ENCODE measurements at regions not wholly inside any gene's neighbourhood (a gene's known extent, or its start where the extent isn't known, plus 50 kb on each side); places are given as distances from the start of the nearest gene placed in this dataset.

DNA sequence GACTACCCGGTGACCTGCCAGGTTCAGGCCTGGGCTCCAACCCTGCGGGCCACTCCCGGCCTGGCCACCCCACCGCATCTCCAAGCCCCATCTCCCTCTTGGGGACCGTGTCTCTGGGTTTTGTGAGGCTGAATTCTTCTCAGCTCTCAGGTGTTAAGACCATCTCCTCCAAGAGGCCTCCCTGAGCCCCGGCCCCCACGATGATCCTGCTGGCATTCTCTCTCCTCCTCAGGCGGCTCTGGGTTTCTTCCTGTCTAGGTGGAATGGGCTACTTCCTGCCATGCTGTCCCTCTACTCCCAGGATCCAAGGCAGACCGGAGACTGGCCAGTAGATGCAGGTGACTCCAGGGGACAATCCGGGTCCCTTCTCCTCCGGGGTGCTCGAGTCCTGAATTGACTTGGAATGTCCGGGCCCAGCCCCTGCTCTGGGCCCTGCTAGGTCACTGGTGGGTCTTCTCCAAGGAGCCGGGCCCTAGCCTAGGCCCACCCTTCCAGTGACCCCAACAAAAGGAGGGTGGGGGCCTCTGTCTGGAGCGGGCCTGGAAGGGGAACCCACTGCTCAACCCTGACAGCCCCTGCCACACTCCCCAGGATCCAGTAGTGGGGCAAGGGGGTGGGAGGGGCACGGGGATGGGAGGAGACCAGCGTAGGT is 219.8 kb downstream of the C9orf50 start:
- DNase-seq (ENCODE audit: low spot score), result no peak

DNA sequence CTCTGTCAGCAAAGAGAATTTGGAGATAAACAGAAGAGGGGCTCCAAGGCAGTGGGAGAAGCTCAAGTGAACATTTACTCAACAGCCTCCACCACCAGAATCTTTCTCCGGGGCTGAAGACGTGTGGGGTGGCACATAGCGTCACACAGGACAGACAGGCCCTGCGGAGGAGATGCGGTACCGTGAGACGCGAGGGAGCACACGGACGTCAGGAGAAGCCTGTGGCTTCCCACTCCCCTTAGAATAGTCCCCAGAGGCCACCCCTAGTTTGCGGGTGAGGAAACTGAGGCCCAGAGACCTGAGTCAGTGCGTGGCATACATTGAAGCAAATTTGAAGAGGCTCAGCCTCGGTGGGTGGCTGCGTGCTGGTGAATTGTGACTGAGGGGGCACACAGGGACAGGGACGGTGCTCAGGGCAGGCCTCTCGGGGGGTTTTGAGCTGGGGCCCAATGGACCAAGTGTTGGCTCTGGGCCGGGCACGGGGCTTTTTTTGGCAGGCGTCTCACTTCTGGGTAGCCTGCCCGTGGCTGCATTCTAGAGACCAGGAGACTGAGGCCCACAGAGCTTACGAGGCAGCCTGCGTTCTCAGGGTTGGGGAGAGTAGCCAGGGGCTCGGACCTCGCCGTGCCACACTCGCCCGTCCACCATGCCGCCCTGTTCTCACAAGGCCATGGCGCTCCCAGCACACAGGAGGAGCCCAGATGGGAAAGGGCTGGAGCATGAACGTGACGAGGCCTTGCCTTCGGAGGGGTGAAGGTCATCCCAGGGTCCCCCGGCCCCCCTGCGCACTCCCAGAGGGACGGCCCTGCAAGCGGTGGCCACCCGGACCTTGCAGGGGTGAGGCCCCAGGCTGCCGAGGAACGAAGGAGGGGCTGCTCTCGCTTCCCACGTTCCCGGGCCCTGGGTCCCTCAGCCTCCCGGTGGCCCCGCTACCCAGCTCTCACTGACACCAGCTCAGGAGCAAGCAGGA is 220.6 kb downstream of the C9orf50 start:
- no peak for DNase-seq (ENCODE audit: low spot score)

DNA sequence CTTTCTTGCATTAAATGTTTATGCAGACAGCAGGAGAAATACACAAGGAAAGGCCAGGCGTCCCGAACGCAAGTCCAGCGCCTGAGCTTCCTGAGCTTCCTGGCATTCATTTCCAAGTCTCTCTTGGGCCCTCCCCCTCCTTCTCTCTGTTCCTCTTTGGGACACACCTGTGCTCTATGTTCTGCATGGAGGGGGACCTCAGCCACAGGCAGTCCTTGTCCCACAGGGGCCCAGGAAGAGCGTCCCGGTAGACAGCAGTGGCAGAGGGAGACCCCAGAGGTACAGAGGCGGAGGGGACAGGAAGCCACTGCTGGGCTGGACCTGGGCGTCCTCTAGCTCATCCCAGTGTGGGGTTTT is 221.3 kb downstream of the C9orf50 start:
- no peak for DNase-seq (ENCODE audit: low spot score)

DNA sequence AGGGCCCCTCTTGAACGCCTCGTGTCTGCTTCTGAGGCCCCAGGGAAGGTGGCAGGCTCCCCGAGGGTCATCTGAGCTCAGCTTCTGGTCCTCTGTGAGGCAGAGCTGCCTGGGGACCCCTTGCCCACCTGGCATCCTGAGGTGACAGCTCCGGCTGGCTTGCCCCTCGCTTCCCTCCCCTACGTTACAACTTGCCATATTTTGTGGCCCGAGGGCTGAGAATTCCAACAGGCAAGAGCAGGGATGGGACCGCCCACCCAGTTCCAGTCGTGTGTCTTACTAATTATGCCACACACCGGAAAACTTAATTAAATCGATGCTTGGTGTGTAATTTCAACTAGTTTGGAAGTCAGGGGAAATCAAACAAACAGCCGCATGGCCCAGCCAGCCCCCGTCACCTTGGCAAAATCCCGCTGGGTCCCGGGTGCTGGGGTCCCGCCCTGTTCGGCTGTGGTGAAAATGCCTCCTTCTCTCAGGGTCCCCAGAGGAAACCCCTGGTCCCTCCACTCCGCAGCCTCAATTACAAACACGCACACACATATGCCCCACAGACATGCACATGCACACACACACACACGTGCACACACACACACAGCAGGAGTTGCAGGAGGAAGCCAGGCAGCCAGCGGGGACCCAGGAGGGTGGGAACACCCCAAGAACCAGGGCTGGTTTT is 221.0 kb upstream of the IER5L start:
- DNase-seq (ENCODE audit: low spot score), result no peak

DNA sequence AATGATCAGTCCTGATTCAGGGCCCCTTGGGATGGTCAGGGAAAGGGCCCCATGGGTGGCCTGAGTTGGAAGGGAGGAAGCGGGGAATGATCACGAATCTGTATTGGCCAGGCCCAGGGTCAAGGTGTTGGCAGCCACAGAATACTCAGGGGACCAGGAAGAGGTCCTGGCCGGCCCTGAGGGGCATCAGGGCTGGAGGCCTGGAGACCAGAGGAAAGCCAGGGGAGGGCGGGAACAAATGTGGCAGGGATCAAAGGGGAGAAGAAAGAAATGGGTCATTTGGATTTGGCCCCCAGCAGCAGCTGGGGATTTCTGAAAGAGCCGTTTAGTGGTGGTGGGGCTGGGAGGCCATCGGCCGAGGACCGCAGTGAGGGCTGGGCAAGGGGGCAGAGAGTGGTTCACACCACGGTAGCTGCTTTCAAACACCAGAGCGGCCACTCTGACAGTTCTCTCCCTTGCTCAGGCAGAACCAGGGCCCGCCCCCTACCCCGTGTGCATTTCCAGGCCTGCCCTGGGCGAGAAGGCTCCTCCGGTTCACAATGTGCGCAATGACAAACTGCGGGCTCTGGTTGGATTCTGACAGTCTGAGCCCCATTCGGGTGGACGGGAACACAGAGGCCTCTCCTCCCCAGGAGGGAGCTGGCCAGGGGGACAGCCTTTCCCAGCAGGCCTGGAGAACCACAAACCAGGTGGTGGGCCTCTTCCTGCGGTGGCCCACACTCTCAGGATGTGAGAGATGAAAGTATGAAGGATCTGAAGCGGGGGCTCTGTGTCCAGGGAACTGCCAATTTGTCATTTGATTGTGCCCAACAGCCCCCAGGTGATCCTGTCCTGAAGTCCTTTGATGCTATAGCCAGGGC is 220.3 kb upstream of the IER5L start:
- DNase-seq (ENCODE audit: low spot score), result no peak

DNA sequence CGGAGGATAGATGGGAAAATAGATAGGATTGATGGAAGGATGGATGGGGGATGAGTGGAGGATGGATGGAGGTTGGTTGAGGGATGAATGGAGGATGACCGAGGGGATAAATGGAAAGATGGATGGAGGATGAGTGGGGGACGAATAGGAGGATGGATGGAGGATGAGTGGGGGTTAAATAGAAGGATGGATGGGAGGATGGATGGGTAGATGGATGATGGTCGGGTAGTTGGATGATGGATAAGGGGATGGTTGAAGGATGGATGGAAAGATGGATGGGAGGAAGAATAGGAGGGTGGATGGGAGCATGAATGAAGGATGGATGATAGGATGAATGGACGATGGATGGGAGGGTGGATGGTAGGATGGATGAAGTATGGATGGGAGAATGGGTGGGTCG is 219.3 kb upstream of the IER5L start:
- DNase-seq (ENCODE audit: low spot score), result no peak

DNA sequence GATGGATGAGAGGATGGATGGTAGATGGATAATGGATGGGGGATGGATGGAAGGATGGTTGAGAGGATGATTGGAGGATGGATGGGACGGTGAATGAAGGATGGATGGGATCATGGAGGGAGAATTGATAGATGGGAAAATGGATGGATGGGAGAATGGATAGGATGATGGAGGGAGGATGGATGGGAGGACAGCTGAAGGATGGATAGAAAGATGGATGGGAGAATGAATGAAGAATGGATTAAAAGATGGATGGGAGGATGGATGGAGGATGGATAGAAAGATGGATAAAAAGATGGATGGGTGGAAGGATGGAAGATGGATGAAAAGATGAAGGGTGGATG is 218.3 kb upstream of the IER5L start:
- DNase-seq (ENCODE audit: low spot score), result no peak

DNA sequence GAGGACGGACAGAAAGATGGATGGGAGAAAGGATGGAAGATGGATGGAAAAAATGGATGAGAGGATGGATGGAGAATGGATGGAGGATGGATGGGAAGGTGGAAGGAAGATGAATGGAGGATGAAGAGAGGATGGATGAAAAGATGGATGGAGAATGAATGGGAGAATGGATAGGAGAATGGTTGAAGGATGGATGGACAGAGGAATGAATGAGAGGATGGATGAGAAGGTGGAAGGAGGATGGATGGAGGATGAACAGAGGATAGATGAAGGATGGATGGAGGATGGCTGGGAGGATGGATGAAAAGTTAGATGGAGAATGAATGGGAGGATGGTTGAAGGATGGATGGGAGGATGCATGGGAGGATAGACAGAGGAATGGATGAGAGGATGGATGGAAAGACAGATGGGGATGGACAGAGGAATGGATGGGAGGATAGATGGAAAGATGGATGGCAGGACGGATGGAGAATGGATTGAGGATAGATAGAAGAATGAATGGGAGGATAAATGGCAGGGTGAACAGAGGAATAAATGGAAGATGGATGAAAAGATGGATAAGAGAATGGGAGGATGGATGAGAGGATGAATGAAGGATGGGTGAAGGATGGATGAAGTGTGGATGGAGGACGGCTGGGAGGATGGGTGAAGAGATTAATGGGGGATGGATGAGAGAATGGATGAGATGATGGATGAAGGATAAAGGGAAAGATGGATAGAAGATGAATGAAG is 217.7 kb upstream of the IER5L start:
- DNase-seq (ENCODE audit: low spot score), result no peak

DNA sequence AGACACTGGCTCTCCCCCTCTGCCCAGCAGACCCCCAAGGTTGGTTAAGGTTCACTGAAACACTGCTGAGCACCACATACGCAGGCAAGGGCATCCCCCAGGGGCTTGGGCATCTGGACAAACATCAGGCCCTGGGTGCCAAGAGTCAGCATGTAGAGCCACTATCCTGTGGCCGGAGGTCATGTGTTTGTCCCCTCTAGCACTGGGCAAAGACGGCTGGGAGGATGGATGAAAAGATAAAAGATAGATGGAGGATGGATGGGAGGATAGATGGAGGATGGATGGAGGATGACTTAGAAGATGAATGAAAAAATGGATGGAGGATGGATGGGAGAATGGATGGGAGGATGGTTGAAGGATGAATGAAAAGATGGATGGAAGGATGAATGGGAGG is 216.8 kb upstream of the IER5L start:
- no peak for DNase-seq (ENCODE audit: low spot score)

DNA sequence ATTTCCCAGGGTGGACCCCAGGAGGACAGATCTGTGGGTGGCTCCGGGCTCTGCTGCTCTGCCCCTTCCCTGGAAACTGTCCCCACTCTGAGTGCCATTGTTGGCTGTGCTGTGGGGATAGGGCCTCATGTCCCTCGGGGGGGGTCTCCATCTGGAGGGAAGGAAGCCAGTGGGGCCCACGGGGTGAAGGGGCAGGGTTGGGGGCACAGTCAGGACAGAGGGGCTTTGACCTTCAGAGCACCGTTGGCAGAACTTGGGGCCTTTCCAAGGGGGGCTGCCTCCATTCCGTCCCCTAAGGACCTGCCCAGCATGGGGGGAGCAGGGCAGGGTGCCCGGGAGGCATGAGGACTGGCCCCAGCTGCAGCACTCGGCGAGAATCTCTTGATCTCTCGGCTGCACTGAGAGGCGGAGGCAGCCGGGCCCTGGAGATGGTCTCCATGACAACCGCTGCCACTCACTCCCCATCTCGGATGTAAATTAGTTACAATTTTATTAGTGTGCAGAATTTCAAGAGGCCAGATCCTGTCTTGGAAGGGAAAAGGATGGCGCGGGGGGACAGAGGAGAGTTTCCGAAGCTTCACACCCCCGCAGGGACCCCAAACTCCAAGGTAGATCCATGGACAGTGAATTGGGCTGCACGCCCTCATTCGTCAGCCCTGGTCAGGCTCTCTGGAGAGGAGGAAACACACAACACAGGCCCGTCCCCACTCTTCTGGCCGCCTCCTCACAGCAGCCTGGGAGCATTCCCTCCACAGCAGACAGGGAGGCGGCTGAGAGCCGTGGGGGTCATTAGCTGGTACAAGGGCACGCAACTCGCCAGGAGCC is 216.2 kb upstream of the IER5L start:
- DNase-seq (ENCODE audit: low spot score), result no peak

DNA sequence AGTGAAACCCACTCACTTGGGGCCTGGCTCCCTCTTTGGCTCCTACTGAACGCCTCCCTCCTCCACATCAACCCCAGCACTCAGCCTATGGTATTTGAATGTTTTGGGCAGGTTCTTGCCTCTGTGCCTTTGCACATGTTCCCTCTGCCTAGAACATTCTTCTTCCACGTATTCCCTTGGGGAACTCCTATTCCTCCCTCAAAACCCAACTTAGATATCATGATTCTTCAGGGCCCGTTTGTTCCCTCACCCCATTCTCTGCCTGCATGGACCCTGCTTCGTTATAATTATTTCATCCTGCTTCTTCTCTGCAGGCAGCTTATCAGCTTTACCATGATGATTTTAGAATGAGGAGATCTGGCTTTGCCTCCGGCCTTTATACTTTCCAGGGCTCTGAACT is 215.0 kb upstream of the IER5L start:
- DNase-seq (ENCODE audit: low spot score), result no peak

DNA sequence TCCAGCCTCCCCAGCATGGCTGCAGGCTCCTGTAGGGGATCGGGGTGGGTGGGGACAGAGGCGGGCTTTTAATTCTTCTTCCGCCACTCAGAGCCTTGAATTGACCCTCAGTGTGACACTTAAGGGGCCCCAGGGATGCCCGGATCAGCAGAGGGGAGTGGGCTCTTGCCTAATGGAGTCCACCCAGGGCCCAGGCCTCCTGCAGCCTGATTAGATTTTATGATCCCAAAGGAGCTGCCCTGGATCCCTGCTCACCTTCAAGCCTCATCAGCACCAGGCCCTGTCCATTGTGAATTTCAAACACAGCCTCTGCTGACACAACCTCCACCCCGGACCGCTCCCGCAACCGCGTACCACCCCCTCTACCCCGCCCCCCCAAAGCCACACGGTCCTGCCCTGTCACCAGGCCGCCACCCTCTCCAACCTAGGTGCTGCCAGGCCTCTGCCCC is 214.1 kb upstream of the IER5L start:
- DNase-seq (ENCODE audit: low spot score), result no peak

DNA sequence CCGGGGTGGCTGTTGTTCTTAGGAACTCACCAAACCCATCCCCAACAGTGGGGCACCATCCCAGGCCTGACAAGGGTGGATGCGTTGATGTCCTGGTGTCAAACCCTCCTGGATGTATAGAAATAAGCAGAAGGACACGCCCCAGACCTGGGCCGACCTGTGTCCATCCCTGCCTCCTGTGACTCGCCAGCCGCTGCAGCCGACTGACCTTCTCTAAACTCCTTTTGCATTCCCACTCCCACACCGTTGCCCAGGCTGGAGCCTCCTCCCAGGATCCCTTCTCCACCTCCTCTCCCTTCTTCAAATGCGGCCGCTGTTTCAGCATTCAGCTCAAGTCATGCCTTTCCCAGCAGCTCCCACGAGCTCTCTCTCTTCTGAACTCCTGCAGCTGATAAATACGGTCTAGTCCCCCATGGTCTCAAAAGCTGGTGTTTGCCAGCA is 213.2 kb upstream of the IER5L start:
- DNase-seq (ENCODE audit: low spot score), result no peak

DNA sequence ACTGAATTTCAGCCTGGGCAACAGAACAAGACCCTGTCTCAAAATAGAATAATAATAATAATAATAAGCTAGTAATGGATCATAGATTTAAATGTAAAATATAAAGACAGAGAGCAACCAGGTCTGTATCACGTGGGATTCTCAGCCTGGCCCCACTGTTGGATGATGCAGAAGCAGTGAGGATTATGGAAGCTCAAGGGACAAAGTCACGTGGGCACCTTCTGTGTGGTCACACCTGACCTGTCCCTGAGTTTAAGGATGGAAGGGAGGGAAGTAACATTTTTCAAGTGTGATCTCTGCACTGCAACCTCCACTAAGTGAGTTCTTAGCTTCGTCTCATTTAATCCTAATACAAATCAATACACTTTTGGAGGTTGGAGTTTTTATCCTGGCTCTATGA is 212.5 kb upstream of the IER5L start:
- DNase-seq (ENCODE audit: low spot score), result no peak

DNA sequence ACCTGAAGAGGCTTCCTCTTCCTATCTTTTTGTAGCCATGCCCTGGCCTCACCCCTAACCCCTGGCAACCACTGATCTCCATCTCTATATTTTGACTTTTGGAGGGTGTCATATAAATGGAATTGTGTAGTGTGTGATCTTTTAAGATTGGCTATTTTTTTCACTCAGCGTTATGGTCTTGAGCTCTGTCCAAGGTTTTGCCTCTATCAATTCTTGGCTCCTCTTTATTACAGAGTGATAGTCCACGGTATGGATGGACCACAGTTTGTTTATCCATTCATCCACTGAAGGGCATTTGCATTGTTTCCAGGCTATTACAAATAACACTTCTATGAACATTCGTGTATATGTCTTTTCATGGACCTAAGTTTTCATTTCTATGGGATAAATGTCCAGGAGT is 209.8 kb upstream of the IER5L start:
- no peak for DNase-seq (ENCODE audit: low spot score)

DNA sequence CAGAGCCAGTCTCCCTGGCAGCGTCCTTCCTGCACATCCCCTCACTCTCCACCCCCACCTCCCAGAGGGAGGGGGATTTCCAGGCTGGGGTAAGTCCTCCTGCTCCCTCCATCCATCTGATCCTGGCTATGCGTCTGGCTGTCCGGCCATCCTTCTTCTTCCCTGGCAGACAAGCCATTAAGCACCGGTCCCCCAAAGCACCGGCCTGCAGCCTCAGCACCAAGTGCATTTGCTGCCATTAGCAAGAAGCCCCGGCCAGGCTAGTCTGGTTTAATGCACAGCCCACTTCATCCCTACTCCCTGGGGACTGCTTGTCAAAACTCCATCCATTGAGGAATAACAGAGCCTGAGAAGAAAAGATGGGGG is 208.7 kb upstream of the IER5L start:
- DNase-seq (ENCODE audit: low spot score), result no peak

DNA sequence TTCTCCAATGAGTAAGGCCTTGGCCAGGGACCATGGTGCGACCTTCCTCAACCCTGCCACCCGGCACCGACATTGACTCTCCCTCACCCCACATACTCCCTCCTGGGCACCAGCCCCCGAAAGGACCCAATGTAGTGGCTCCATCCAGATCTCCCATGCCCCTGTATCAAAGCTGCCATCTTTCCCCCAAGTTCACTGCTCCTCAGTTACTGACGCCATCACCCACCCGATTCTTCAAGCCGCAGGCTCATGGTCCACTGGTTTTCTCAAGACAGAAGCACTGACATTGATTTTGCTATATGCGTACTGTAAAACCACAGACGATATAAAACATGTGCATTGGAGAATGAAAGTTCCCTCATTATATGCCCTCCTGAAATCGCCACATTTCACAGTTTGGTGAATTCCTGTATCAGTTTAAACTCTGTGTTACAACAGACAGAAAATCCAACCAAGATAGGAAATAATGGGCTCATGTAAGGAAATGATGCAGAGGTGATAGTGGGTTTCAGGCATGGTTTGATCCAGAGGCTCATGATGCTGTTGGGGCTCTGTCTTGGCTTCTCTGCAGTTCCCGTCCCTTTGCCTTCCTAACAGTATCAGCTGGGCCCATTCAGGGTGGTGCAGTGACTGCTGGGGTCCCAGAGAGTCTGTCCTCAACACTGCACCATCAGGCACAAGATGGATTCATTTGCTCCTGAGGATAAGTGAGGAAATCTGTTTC is 207.3 kb upstream of the IER5L start:
- DNase-seq (ENCODE audit: low spot score), result no peak

DNA sequence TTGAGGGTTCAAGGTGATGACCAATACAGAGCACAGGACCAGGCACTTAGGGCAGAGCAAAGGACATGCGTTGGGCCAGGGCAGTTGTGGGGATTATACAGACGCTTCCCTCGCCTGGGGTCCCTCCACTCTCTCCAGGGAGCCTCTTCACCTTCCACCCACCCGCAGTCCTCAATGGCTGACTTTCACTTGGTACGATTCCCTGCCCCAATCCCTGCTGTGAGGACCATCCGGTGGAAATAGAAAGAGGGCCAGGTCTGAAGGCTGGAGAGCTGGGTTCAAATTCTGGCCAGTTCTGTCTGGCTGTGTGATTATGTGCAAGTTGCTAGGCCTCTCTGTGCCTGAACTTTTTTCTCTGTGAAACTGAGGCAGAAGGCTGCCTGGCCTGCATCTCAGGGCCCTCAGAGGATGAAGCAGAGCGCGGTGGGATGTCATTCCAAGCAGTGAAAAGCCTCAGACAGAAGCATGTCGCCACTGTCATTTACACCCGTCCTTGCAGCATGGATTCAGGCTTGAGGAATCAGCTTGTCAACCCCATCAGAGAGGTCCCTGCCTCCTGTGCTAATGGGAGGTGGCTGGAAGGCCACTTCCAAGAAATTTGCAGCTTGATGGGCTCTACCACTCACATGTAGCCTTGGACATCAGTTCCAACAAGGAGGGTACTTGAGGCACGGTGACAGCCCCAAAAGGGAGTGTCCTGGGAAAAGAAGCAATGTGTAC is 206.6 kb upstream of the IER5L start:
- DNase-seq (ENCODE audit: low spot score), result no peak
